Vagina (tissue), 2 donors: ENCODE measurements at regions not wholly inside any gene's neighbourhood (a gene's known extent, or its start where the extent isn't known, plus 50 kb on each side); places are given as distances from the start of the nearest gene placed in this dataset.

Experiments
- CTCF ChIP-seq, 3 experiments: fragments of 450-650 bp in 2 of 3; fragments of 200-600 bp in 1 of 3; sonication (generic) in 1 of 3; IDR thresholded peaks; one replicate each; pipeline ENCODE4 v1.5.1; 2017 to 2019; ENCODE audit warnings: antibody characterized with exemption in 3 of 3, mild to moderate bottlenecking in 2 of 3, moderate library complexity in 2 of 3
- POLR2A ChIP-seq, 2 donors: fragments of 450-650 bp; IDR thresholded peaks; one replicate each; pipeline ENCODE4 v1.6.1; 2017; ENCODE audit warnings: antibody characterized with exemption in 2 of 2, mild to moderate bottlenecking in 2 of 2, moderate library complexity in 2 of 2
- POLR2AphosphoS5 ChIP-seq, 2 donors: sonication (generic); formaldehyde crosslinking; IDR thresholded peaks; one replicate each; pipeline ENCODE4 v1.9.0; 2017; ENCODE audit warnings: antibody characterized with exemption in 2 of 2, mild to moderate bottlenecking in 2 of 2, low read depth in 1 of 2; ENCODE audit not compliant: insufficient read depth in 1 of 2

GRCh38 chr2:52083214-52083613 is 1051.3 kb upstream of the NRXN1 start:
- TF ChIP-seq CTCF (IDR thresholded peaks at IDR 0.05) (no peak), POLR2AphosphoS5 (IDR thresholded peaks at IDR 0.05; ENCODE audit: insufficient read depth in 1 of 2, low read depth in 1 of 2) (no peak), POLR2A (IDR thresholded peaks at IDR 0.05) (no peak)
